ENCODE measurements at regions not wholly inside any gene's neighbourhood (a gene's known extent, or its start where the extent isn't known, plus 50 kb on each side); places are given as distances from the start of the nearest gene placed in this dataset.

- H3K4me3 ChIP-seq (ENCODE audit: low read length): no peak overlapping the region
- H3F3A ChIP-seq (ENCODE audit: insufficient read depth, low read length, poor library complexity, severe bottlenecking): no peaks in the 10 kb centered on the region
- TF ChIP-seq SMC3 (conservative IDR thresholded peaks at IDR 0.05; ENCODE audit: poor library complexity) (no peak), CTCF (IDR thresholded peaks at IDR 0.05; ENCODE audit: poor library complexity, severe bottlenecking) (no peak), EP300 (conservative IDR thresholded peaks at IDR 0.05; ENCODE audit: poor library complexity, severe bottlenecking) (no peak), TAF1 (IDR thresholded peaks at IDR 0.05; ENCODE audit: low read depth) (no peak), REST (IDR thresholded peaks at IDR 0.05; ENCODE audit: borderline replicate concordance) (no peak), EZH2 (IDR thresholded peaks at IDR 0.05; ENCODE audit: borderline replicate concordance, insufficient read depth, low read length, poor library complexity, severe bottlenecking) (no peak), RAD21 (conservative IDR thresholded peaks at IDR 0.05) (no peak), MXI1 (conservative IDR thresholded peaks at IDR 0.05; ENCODE audit: poor library complexity, severe bottlenecking) (no peak), POLR2AphosphoS5 (IDR thresholded peaks at IDR 0.05) (no peak)
- H3K27me3 ChIP-seq (ENCODE audit: insufficient read depth, low read depth, low read length): no peaks in the 10 kb centered on the region
- H3K9ac ChIP-seq (ENCODE audit: low read length): no peak overlapping the region
- H3K9me3 ChIP-seq (ENCODE audit: low read length): no peaks in the 10 kb centered on the region
- no peaks in the 10 kb centered on the region for H3K36me3 ChIP-seq (ENCODE audit: insufficient read depth, low read length)
- no peak overlapping the region for H2AFZ ChIP-seq (ENCODE audit: low read depth, low read length)
- H3K4me2 ChIP-seq (ENCODE audit: low read length): no peak overlapping the region
- no peaks in the 10 kb centered on the region for H3K9me2 ChIP-seq (ENCODE audit: insufficient read depth, low read length)
- H3K79me2 ChIP-seq (replicated peaks; ENCODE audit: insufficient read depth, low read length): no peaks in the 10 kb centered on the region
- no peak overlapping the region for H3K27ac ChIP-seq (ENCODE audit: low read length)
- no peaks in the 10 kb centered on the region for H4K20me1 ChIP-seq (ENCODE audit: insufficient read depth)
Measured at GRCh38 chr13:107531816-107532215, 683.5 kb downstream of the LIG4 start.

GRCh38 chr13:107531180-107531579, 684.2 kb downstream of the LIG4 start:
- Histone ChIP-seq H4K20me1 (ENCODE audit: insufficient read depth) (no peaks in the 10 kb centered on the region), H3K4me2 (ENCODE audit: low read length) (no peak overlapping the region), H3K36me3 (ENCODE audit: insufficient read depth, low read length) (no peaks in the 10 kb centered on the region), H2AFZ (ENCODE audit: low read depth, low read length) (no peak overlapping the region), H3K27me3 (ENCODE audit: insufficient read depth, low read depth, low read length) (no peaks in the 10 kb centered on the region), H3K9me2 (ENCODE audit: insufficient read depth, low read length) (no peaks in the 10 kb centered on the region), H3K9me3 (ENCODE audit: low read length) (no peaks in the 10 kb centered on the region), H3F3A (ENCODE audit: insufficient read depth, low read length, poor library complexity, severe bottlenecking) (no peaks in the 10 kb centered on the region), H3K4me3 (ENCODE audit: low read length) (no peak overlapping the region), H3K9ac (ENCODE audit: low read length) (no peak overlapping the region), H3K27ac (ENCODE audit: low read length) (no peak overlapping the region), H3K79me2 (replicated peaks; ENCODE audit: insufficient read depth, low read length) (no peaks in the 10 kb centered on the region)
- no peak for TF ChIP-seq EZH2 (IDR thresholded peaks at IDR 0.05; ENCODE audit: borderline replicate concordance, insufficient read depth, low read length, poor library complexity, severe bottlenecking)

GRCh38 chr13:107529035-107529434, 686.3 kb downstream of the LIG4 start:
- Histone ChIP-seq H3K9me3 (ENCODE audit: low read length) (no peaks in the 10 kb centered on the region), H3K9me2 (ENCODE audit: insufficient read depth, low read length) (no peaks in the 10 kb centered on the region), H4K20me1 (ENCODE audit: insufficient read depth) (no peaks in the 10 kb centered on the region), H3K27ac (ENCODE audit: low read length) (no peak overlapping the region), H3K4me2 (ENCODE audit: low read length) (no peak overlapping the region), H2AFZ (ENCODE audit: low read depth, low read length) (no peak overlapping the region), H3K79me2 (replicated peaks; ENCODE audit: insufficient read depth, low read length) (no peaks in the 10 kb centered on the region), H3K27me3 (ENCODE audit: insufficient read depth, low read depth, low read length) (no peaks in the 10 kb centered on the region), H3K9ac (ENCODE audit: low read length) (no peak overlapping the region), H3F3A (ENCODE audit: insufficient read depth, low read length, poor library complexity, severe bottlenecking) (no peaks in the 10 kb centered on the region), H3K4me3 (ENCODE audit: low read length) (no peak overlapping the region), H3K36me3 (ENCODE audit: insufficient read depth, low read length) (no peaks in the 10 kb centered on the region)
- TF ChIP-seq RAD21 (conservative IDR thresholded peaks at IDR 0.05) (no peak), POLR2AphosphoS5 (IDR thresholded peaks at IDR 0.05) (no peak), MXI1 (conservative IDR thresholded peaks at IDR 0.05; ENCODE audit: poor library complexity, severe bottlenecking) (no peak), REST (IDR thresholded peaks at IDR 0.05; ENCODE audit: borderline replicate concordance) (no peak), EZH2 (IDR thresholded peaks at IDR 0.05; ENCODE audit: borderline replicate concordance, insufficient read depth, low read length, poor library complexity, severe bottlenecking) (no peak), SMC3 (conservative IDR thresholded peaks at IDR 0.05; ENCODE audit: poor library complexity) (no peak), EP300 (conservative IDR thresholded peaks at IDR 0.05; ENCODE audit: poor library complexity, severe bottlenecking) (no peak), TAF1 (IDR thresholded peaks at IDR 0.05; ENCODE audit: low read depth) (no peak), CTCF (IDR thresholded peaks at IDR 0.05; ENCODE audit: poor library complexity, severe bottlenecking) (no peak)

All from neural cell (in vitro differentiated cells).